ENCODE measurements at regions not wholly inside any gene's neighbourhood (a gene's known extent, or its start where the extent isn't known, plus 50 kb on each side); places are given as distances from the start of the nearest gene placed in this dataset.

DNA sequence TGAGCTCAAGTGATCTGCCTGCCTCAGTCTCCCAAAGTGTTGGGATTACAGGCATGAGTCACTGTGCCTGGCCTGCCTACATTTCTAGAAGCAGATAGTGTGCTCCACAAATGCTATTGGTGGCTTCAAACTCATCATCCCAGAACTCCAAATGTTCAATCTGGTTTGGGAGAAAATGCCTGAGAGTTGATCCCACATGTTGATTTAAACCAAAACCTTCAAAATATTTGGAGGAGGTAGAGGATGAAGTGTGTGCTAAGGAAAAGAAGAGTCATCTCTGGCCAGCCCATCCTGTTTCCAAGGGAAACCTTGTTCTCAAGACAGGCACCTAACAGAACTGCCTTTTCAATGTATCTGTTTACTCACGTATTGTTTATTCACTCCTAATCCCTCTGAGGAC, 55.4 kb upstream of the GRHL3 start:
- no peaks in the 10 kb centered on the region for H3K27me3 ChIP-seq (ENCODE audit: control insufficient read depth, extremely low read depth, insufficient read depth, low read length)
- no peak overlapping the region for H3K4me3 ChIP-seq (ENCODE audit: control insufficient read depth in 2 of 3, extremely low read depth in 1 of 3, insufficient read depth in 2 of 3, low read depth in 1 of 3, low read length in 3 of 3)
- FAIRE-seq, result no peak
- H3K9me3 ChIP-seq (ENCODE audit: control insufficient read depth, low read depth, low read length), result no peaks in the 10 kb centered on the region
- H3K9me1 ChIP-seq (ENCODE audit: control insufficient read depth, extremely low read depth, insufficient read depth, low read length), result no peaks in the 10 kb centered on the region
- DNase-seq (ENCODE audit: low read depth, low spot score), result no peak
- no peaks in the 10 kb centered on the region for H3K4me1 ChIP-seq (ENCODE audit: control insufficient read depth, extremely low read depth, insufficient read depth, low read length)
- no peaks in the 10 kb centered on the region for H3K36me3 ChIP-seq (ENCODE audit: control insufficient read depth in 2 of 2, extremely low read depth in 1 of 2, insufficient read depth in 2 of 2, low read length in 2 of 2)
- H3K4me2 ChIP-seq (ENCODE audit: control insufficient read depth, extremely low read depth, insufficient read depth, low read depth, low read length), result no peak overlapping the region
- H3K27ac ChIP-seq (ENCODE audit: control insufficient read depth, insufficient read depth, low read length), result no peak overlapping the region
- no peaks in the 10 kb centered on the region for H4K20me1 ChIP-seq (ENCODE audit: control insufficient read depth, extremely low read depth, insufficient read depth, low read length)
- dilution Hi-C loops (cut with MboI; ENCODE audit: extremely low pct_ligation_motif_present, low sequenced_read_pairs), result no loop called here
- TF ChIP-seq EZH2 (IDR thresholded peaks at IDR 0.05; ENCODE audit: low read length) (no peak), CTCF (optimal IDR thresholded peaks at IDR 0.05 in 1 of 3, IDR thresholded peaks at IDR 0.05 in 1 of 3, conservative IDR thresholded peaks at IDR 0.05 in 1 of 3; ENCODE audit: extremely low read depth in 1 of 3, insufficient read depth in 2 of 3, low read length in 3 of 3) (no peak)
- H3K79me2 ChIP-seq (ENCODE audit: control insufficient read depth, insufficient read depth, low read length), result no peaks in the 10 kb centered on the region
- H3K9ac ChIP-seq (ENCODE audit: control insufficient read depth, extremely low read depth, insufficient read depth, low read length), result no peak overlapping the region
- no peak overlapping the region for H2AFZ ChIP-seq (ENCODE audit: control insufficient read depth, low read length)

GRCh38 chr1:24263211-24263610, 55.9 kb upstream of the GRHL3 start:
- Histone ChIP-seq H3K9ac (ENCODE audit: control insufficient read depth, extremely low read depth, insufficient read depth, low read length) (no peak overlapping the region), H3K79me2 (ENCODE audit: control insufficient read depth, insufficient read depth, low read length) (no peaks in the 10 kb centered on the region), H4K20me1 (ENCODE audit: control insufficient read depth, extremely low read depth, insufficient read depth, low read length) (no peaks in the 10 kb centered on the region), H3K27me3 (ENCODE audit: control insufficient read depth, extremely low read depth, insufficient read depth, low read length) (no peaks in the 10 kb centered on the region), H3K9me1 (ENCODE audit: control insufficient read depth, extremely low read depth, insufficient read depth, low read length) (no peaks in the 10 kb centered on the region), H2AFZ (ENCODE audit: control insufficient read depth, low read length) (no peak overlapping the region), H3K36me3 (ENCODE audit: control insufficient read depth in 2 of 2, extremely low read depth in 1 of 2, insufficient read depth in 2 of 2, low read length in 2 of 2) (no peaks in the 10 kb centered on the region), H3K9me3 (ENCODE audit: control insufficient read depth, low read depth, low read length) (no peaks in the 10 kb centered on the region), H3K27ac (ENCODE audit: control insufficient read depth, insufficient read depth, low read length) (no peak overlapping the region), H3K4me3 (ENCODE audit: control insufficient read depth in 2 of 3, extremely low read depth in 1 of 3, insufficient read depth in 2 of 3, low read depth in 1 of 3, low read length in 3 of 3) (no peak overlapping the region), H3K4me1 (ENCODE audit: control insufficient read depth, extremely low read depth, insufficient read depth, low read length) (no peaks in the 10 kb centered on the region), H3K4me2 (ENCODE audit: control insufficient read depth, extremely low read depth, insufficient read depth, low read depth, low read length) (no peak overlapping the region)
- FAIRE-seq (no peak), DNase-seq (ENCODE audit: low read depth, low spot score) (no peak)
- TF ChIP-seq CTCF (optimal IDR thresholded peaks at IDR 0.05 in 1 of 3, IDR thresholded peaks at IDR 0.05 in 1 of 3, conservative IDR thresholded peaks at IDR 0.05 in 1 of 3; ENCODE audit: extremely low read depth in 1 of 3, insufficient read depth in 2 of 3, low read length in 3 of 3), result no peak
- no peak for TF ChIP-seq EZH2 (IDR thresholded peaks at IDR 0.05; ENCODE audit: low read length)
- dilution Hi-C loops (cut with MboI; ENCODE audit: extremely low pct_ligation_motif_present, low sequenced_read_pairs), result no loop called here
